A673 (cell line): ENCODE measurements at regions not wholly inside any gene's neighbourhood (a gene's known extent, or its start where the extent isn't known, plus 50 kb on each side); places are given as distances from the start of the nearest gene placed in this dataset.

Experiments
- EZH2 ChIP-seq: fragments of 200-600 bp; sonication (generic); IDR thresholded peaks from 2 replicates; pipeline ENCODE4 v1.6.1; 2017; ENCODE audit warnings: borderline replicate concordance, low read depth, mild to moderate bottlenecking, mixed read lengths, antibody characterized with exemption, low read length; ENCODE audit not compliant: poor library complexity, severe bottlenecking
- TF ChIP-seq, protein P1 (sequence below): fragments of 300-800, 200-600 bp; sonication (generic); conservative IDR thresholded peaks from 2 replicates; pipeline ENCODE4 v1.5.1; 2017; ENCODE audit warnings: low read depth, mild to moderate bottlenecking, antibody characterized with exemption, low read length, moderate library complexity, mixed read lengths

DNA sequence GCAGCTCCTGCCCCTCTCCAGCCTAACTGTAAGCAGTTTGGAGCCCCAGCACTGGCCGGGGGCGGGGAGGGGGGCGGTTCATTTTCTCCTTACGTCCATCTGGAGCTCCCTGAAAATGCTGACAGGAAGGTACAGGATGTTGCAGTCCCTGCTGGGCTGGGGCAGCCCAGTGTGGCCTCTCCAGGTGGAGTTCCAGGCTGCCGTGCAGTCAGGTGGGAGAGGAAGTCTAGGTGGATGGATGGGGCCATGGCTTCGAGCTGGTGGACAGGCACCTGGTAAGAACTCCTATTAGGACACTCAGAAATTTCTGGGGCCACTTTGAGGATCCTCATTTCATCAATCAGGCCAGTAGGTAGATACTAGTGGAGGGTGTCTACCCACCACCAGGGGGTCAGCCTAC lies 295.2 kb downstream of the CDH26 start:
- TF ChIP-seq EZH2: no peak
- TF ChIP-seq, protein P1, sequence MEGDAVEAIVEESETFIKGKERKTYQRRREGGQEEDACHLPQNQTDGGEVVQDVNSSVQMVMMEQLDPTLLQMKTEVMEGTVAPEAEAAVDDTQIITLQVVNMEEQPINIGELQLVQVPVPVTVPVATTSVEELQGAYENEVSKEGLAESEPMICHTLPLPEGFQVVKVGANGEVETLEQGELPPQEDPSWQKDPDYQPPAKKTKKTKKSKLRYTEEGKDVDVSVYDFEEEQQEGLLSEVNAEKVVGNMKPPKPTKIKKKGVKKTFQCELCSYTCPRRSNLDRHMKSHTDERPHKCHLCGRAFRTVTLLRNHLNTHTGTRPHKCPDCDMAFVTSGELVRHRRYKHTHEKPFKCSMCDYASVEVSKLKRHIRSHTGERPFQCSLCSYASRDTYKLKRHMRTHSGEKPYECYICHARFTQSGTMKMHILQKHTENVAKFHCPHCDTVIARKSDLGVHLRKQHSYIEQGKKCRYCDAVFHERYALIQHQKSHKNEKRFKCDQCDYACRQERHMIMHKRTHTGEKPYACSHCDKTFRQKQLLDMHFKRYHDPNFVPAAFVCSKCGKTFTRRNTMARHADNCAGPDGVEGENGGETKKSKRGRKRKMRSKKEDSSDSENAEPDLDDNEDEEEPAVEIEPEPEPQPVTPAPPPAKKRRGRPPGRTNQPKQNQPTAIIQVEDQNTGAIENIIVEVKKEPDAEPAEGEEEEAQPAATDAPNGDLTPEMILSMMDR: no peak
